Erythroblast (primary cell): ENCODE measurements at regions not wholly inside any gene's neighbourhood (a gene's known extent, or its start where the extent isn't known, plus 50 kb on each side); places are given as distances from the start of the nearest gene placed in this dataset.

Experiments
- DNase-seq, 2 experiments: peaks; one replicate each; lab custom pipeline; 2025; lab: John Stamatoyannopoulos, UW
- GATA1 ChIP-seq: IDR thresholded peaks from 2 replicates; pipeline ENCODE4 v1.6.1; 2011; ENCODE audit warnings: low read depth, mild to moderate bottlenecking, control low read depth, low read length, moderate library complexity
- POLR2A ChIP-seq: IDR thresholded peaks from 2 replicates; pipeline ENCODE4 v1.6.1; 2011; ENCODE audit warnings: mild to moderate bottlenecking, low read length

GRCh38 chr5:74428275-74428674 is 212.3 kb downstream of the ENC1 start:
- DNase-seq, result no peak
- TF ChIP-seq POLR2A (no peak), GATA1 (no peak)

GRCh38 chr5:74426506-74426905 is 214.0 kb downstream of the ENC1 start:
- DNase-seq, result no peak
- TF ChIP-seq POLR2A (no peak), GATA1 (no peak)

GRCh38 chr5:74424162-74424868 is 216.2 kb downstream of the ENC1 start:
- no peak for TF ChIP-seq POLR2A
- TF ChIP-seq GATA1, result no peak
- no peak for DNase-seq

- no peak for DNase-seq
- TF ChIP-seq GATA1 (no peak), POLR2A (no peak)
Measured at GRCh38 chr5:74423383-74423782, 217.1 kb downstream of the ENC1 start.

- TF ChIP-seq GATA1 (no peak), POLR2A (no peak)
- no peak for DNase-seq
Measured at GRCh38 chr5:74422671-74423070, 217.9 kb downstream of the ENC1 start.

GRCh38 chr5:74422030-74422429 is 218.5 kb downstream of the ENC1 start:
- TF ChIP-seq GATA1 (no peak), POLR2A (no peak)
- DNase-seq, result no peak

GRCh38 chr5:74421377-74421776 is 219.2 kb downstream of the ENC1 start:
- no peak for TF ChIP-seq POLR2A
- TF ChIP-seq GATA1, result no peak
- no peak for DNase-seq

- no peak for DNase-seq
- TF ChIP-seq POLR2A (no peak), GATA1 (no peak)
Measured at GRCh38 chr5:74420947-74421346, 219.6 kb downstream of the ENC1 start.

- no peak for DNase-seq
Measured at GRCh38 chr5:74420220-74420619, 220.3 kb downstream of the ENC1 start.

GRCh38 chr5:74419468-74419867 is 221.1 kb downstream of the ENC1 start:
- DNase-seq, result no peak
- TF ChIP-seq GATA1 (no peak), POLR2A (no peak)

More at GRCh38 chr5:74420220-74420619, 220.3 kb downstream of the ENC1 start:
- no peak for TF ChIP-seq GATA1
- no peak for TF ChIP-seq POLR2A

GRCh38 chr5:74418709-74419108 is 221.8 kb downstream of the ENC1 start:
- no peak for DNase-seq
- TF ChIP-seq GATA1, result no peak
- no peak for TF ChIP-seq POLR2A

- no peak for TF ChIP-seq POLR2A
- TF ChIP-seq GATA1, result no peak
Measured at GRCh38 chr5:74418261-74418660, 222.3 kb downstream of the ENC1 start.

GRCh38 chr5:74415695-74416102 is 224.8 kb downstream of the ENC1 start:
- peak; percentile 43 to 60 for DNase-seq
- TF ChIP-seq POLR2A (no peak), GATA1 (no peak)

More at GRCh38 chr5:74418261-74418660, 222.3 kb downstream of the ENC1 start:
- no peak for DNase-seq

GRCh38 chr5:74414228-74414627 is 226.3 kb downstream of the ENC1 start:
- DNase-seq, result no peak
- no peak for TF ChIP-seq GATA1
- no peak for TF ChIP-seq POLR2A

GRCh38 chr5:74413403-74414048 is 227.0 kb downstream of the ENC1 start:
- no peak for TF ChIP-seq POLR2A
- no peak for TF ChIP-seq GATA1
- DNase-seq, result no peak
